ENCODE measurements at regions not wholly inside any gene's neighbourhood (a gene's known extent, or its start where the extent isn't known, plus 50 kb on each side); places are given as distances from the start of the nearest gene placed in this dataset.

DNA sequence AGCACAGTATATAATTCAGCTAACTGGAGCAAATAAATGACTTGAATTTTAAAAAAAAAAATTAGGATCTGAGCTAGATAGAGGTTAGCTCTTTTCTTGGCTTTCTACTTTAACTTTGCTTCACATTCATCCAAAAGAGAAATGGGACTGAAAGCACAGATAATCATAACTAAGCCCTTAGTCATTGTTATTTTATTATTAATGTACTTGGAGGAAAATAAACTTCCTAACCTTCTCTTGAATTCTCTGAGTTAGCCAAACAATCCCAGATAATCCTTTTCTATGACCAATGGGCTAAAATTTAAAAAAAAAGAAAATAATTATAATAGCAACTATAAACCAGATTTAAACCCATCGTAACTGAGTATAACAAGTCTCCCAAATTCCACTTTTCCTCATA lies 57.6 kb upstream of the RASA1 start:
- Histone ChIP-seq H3K4me1 (ENCODE audit: control insufficient read depth in 2 of 2, insufficient read depth in 2 of 2, low read length in 2 of 2) (no peaks in the 10 kb centered on the region), H2AFZ (ENCODE audit: insufficient read depth, low read depth, low read length, poor library complexity, severe bottlenecking) (no peak overlapping the region), H3K36me3 (replicated peaks in 1 of 2; ENCODE audit: control extremely low read depth in 1 of 2, control insufficient read depth in 1 of 2, extremely low read depth in 1 of 2, insufficient read depth in 2 of 2, low read length in 1 of 2) (no peaks in the 10 kb centered on the region), H4K20me1 (ENCODE audit: control insufficient read depth, insufficient read depth, low read length, poor library complexity, severe bottlenecking) (no peaks in the 10 kb centered on the region), H3K27ac (ENCODE audit: low read length in 2 of 2) (no peak overlapping the region), H3K4me3 (ENCODE audit: control extremely low read depth in 1 of 5, extremely low read depth in 1 of 5, insufficient read depth in 1 of 5, low read depth in 2 of 5, low read length in 4 of 5) (no peak overlapping the region), H3K9ac (ENCODE audit: low read length) (no peak overlapping the region), H3K4me2 (replicated peaks; ENCODE audit: low read depth, low read length, poor library complexity, severe bottlenecking) (no peak overlapping the region), H3K27me3 (replicated peaks in 1 of 4; ENCODE audit: control extremely low read depth in 1 of 4, control insufficient read depth in 3 of 4, insufficient read depth in 4 of 4, low read length in 3 of 4) (no peaks in the 10 kb centered on the region), H3K79me2 (ENCODE audit: control insufficient read depth, insufficient read depth, low read length) (no peaks in the 10 kb centered on the region), H3K9me3 (ENCODE audit: control extremely low read depth in 1 of 3, control insufficient read depth in 2 of 3, insufficient read depth in 1 of 3, low read length in 2 of 3) (no peaks in the 10 kb centered on the region)
- H3K27me3 Mint-ChIP-seq, result no peaks in the 10 kb centered on the region
- TF ChIP-seq, protein P1, sequence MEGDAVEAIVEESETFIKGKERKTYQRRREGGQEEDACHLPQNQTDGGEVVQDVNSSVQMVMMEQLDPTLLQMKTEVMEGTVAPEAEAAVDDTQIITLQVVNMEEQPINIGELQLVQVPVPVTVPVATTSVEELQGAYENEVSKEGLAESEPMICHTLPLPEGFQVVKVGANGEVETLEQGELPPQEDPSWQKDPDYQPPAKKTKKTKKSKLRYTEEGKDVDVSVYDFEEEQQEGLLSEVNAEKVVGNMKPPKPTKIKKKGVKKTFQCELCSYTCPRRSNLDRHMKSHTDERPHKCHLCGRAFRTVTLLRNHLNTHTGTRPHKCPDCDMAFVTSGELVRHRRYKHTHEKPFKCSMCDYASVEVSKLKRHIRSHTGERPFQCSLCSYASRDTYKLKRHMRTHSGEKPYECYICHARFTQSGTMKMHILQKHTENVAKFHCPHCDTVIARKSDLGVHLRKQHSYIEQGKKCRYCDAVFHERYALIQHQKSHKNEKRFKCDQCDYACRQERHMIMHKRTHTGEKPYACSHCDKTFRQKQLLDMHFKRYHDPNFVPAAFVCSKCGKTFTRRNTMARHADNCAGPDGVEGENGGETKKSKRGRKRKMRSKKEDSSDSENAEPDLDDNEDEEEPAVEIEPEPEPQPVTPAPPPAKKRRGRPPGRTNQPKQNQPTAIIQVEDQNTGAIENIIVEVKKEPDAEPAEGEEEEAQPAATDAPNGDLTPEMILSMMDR (IDR thresholded peaks at IDR 0.05), result no peak
- TF ChIP-seq EZH2 (IDR thresholded peaks at IDR 0.05; ENCODE audit: borderline replicate concordance, insufficient read depth, low read depth, low read length, poor library complexity, severe bottlenecking), result no peak
- no peaks in the 10 kb centered on the region for H3K4me1 Mint-ChIP-seq
- ATAC-seq (ENCODE audit: low read depth) (no peak), DNase-seq (no peak)
- ChIA-PET POLR2A (no interaction called here), CTCF (no interaction called here)
- intact Hi-C loops (cut with micrococcal nuclease), result no loop called here
- no peaks in the 10 kb centered on the region for H3K9me3 Mint-ChIP-seq (ENCODE audit: insufficient read depth)
- no peak overlapping the region for H3K27ac Mint-ChIP-seq
- no CpG with 5 or more reads among the region's 1 CpG for WGBS (ENCODE audit: insufficient coverage)
- H3K4me3 Mint-ChIP-seq, result no peak overlapping the region

DNA sequence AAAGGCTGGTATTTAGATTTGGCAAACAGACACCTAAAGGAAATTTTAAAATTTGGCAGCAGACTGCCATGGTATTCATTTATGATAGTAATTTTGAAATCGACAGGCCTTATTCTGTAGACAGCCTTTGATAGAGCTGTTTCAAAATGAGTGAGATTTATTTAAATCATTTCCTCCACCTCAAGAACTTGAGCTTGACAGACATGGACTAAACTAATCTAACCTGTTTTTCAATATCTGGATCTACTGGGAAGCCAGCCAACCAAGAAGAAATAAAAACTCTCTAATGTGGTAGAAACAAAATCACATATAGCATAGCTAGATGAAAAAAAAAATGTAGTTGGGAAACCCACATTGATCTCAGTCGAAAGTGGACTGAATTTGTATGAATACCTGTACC lies 56.9 kb upstream of the RASA1 start:
- no peak overlapping the region for H2AFZ ChIP-seq (ENCODE audit: insufficient read depth, low read depth, low read length, poor library complexity, severe bottlenecking)
- Mint-ChIP-seq H3K9me3 (ENCODE audit: insufficient read depth) (no peaks in the 10 kb centered on the region), H3K27ac (no peak overlapping the region), H3K4me3 (no peak overlapping the region), H3K4me1 (no peaks in the 10 kb centered on the region), H3K27me3 (no peaks in the 10 kb centered on the region)
- no peaks in the 10 kb centered on the region for H3K79me2 ChIP-seq (ENCODE audit: control insufficient read depth, insufficient read depth, low read length)
- no peaks in the 10 kb centered on the region for H3K9me3 ChIP-seq (ENCODE audit: control extremely low read depth in 1 of 3, control insufficient read depth in 2 of 3, insufficient read depth in 1 of 3, low read length in 2 of 3)
- no peak for DNase-seq
- H3K27me3 ChIP-seq (replicated peaks in 1 of 4; ENCODE audit: control extremely low read depth in 1 of 4, control insufficient read depth in 3 of 4, insufficient read depth in 4 of 4, low read length in 3 of 4), result no peaks in the 10 kb centered on the region
- ChIA-PET CTCF (no interaction called here), POLR2A (no interaction called here)
- H3K36me3 ChIP-seq (replicated peaks in 1 of 2; ENCODE audit: control extremely low read depth in 1 of 2, control insufficient read depth in 1 of 2, extremely low read depth in 1 of 2, insufficient read depth in 2 of 2, low read length in 1 of 2), result no peaks in the 10 kb centered on the region
- no peaks in the 10 kb centered on the region for H3K4me1 ChIP-seq (ENCODE audit: control insufficient read depth in 2 of 2, insufficient read depth in 2 of 2, low read length in 2 of 2)
- no peak overlapping the region for H3K4me3 ChIP-seq (ENCODE audit: control extremely low read depth in 1 of 5, extremely low read depth in 1 of 5, insufficient read depth in 1 of 5, low read depth in 2 of 5, low read length in 4 of 5)
- no CpG with 5 or more reads among the region's 2 CpGs for WGBS (ENCODE audit: insufficient coverage)
- no peak overlapping the region for H3K27ac ChIP-seq (ENCODE audit: low read length in 2 of 2)
- no peak for ATAC-seq (ENCODE audit: low read depth)
- H3K9ac ChIP-seq (ENCODE audit: low read length), result no peak overlapping the region
- TF ChIP-seq, protein P1 (IDR thresholded peaks at IDR 0.05), result no peak
- no peak for TF ChIP-seq EZH2 (IDR thresholded peaks at IDR 0.05; ENCODE audit: borderline replicate concordance, insufficient read depth, low read depth, low read length, poor library complexity, severe bottlenecking)
- intact Hi-C loops (cut with micrococcal nuclease), result no loop called here
- H3K4me2 ChIP-seq (replicated peaks; ENCODE audit: low read depth, low read length, poor library complexity, severe bottlenecking), result no peak overlapping the region
- no peaks in the 10 kb centered on the region for H4K20me1 ChIP-seq (ENCODE audit: control insufficient read depth, insufficient read depth, low read length, poor library complexity, severe bottlenecking)

Data from B cell (primary cell).